ENCODE measurements at regions not wholly inside any gene's neighbourhood (a gene's known extent, or its start where the extent isn't known, plus 50 kb on each side); places are given as distances from the start of the nearest gene placed in this dataset.

DNA sequence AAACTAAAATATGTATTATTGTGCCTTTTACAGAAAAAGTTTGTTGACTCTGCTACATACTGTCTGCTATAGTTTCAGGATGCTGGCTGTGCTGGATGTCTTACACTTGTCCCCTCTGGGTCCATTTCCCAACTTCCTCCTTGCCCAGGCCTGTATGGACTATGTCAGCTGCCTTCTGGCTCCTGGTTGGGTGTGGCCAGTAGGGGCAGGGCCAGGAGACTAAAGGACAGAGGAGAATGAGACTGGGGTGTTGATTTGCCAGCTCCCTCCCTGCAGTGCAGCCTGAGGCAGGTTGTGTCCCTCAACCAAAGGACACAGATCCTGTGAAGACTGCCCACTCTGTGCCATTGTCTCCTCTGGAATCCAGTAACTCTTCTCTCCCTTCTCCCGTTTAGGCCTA is 90.6 kb upstream of the UBE2E2 start:
- no peak for DNase-seq (ENCODE audit: low spot score)
- in situ Hi-C loops (cut with MboI; ENCODE audit: low sequenced_read_pairs, unreplicated experiment), result no loop called here
- TF ChIP-seq, protein P1, sequence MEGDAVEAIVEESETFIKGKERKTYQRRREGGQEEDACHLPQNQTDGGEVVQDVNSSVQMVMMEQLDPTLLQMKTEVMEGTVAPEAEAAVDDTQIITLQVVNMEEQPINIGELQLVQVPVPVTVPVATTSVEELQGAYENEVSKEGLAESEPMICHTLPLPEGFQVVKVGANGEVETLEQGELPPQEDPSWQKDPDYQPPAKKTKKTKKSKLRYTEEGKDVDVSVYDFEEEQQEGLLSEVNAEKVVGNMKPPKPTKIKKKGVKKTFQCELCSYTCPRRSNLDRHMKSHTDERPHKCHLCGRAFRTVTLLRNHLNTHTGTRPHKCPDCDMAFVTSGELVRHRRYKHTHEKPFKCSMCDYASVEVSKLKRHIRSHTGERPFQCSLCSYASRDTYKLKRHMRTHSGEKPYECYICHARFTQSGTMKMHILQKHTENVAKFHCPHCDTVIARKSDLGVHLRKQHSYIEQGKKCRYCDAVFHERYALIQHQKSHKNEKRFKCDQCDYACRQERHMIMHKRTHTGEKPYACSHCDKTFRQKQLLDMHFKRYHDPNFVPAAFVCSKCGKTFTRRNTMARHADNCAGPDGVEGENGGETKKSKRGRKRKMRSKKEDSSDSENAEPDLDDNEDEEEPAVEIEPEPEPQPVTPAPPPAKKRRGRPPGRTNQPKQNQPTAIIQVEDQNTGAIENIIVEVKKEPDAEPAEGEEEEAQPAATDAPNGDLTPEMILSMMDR (IDR thresholded peaks at IDR 0.05; ENCODE audit: borderline replicate concordance, control extremely low read depth, extremely low read depth, insufficient read depth, missing control alignments), result no peak

DNA sequence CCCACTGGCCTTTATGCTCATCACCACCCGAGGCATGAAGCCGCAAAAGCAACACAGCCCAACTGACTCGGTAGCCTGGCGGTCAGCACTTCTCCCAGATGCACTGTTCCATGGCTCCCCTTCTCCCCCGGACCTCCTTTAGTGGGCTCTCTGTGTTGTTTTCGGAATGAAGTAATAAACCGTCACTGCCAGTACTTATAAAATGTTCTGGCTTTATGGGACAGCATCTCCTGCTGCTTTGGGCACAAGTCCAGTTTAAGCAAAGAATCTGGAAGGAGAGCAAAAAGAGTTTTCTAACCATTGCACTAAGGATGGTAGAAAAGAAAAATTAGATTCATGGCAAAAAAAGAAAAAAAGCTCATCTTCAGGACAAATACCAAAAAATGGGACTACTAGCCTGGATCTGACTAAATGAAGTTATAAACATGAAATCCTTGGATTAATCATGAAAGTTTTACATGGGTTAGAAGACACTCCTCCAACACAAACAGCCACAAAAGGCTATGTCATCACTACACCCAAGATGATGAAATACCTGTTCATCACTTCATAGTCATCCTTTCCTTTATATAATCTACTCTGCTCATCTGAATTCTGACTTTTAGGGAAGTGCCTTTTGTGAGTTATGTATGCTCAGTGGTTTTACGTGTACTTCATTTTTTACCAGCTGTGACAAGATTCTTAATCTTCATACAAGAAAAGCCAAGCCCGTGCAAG is 89.5 kb upstream of the UBE2E2 start:
- no peak for DNase-seq (ENCODE audit: low spot score)
- in situ Hi-C loops (cut with MboI; ENCODE audit: low sequenced_read_pairs, unreplicated experiment), result no loop called here
- TF ChIP-seq, protein P1 (IDR thresholded peaks at IDR 0.05; ENCODE audit: borderline replicate concordance, control extremely low read depth, extremely low read depth, insufficient read depth, missing control alignments), result no peak

DNA sequence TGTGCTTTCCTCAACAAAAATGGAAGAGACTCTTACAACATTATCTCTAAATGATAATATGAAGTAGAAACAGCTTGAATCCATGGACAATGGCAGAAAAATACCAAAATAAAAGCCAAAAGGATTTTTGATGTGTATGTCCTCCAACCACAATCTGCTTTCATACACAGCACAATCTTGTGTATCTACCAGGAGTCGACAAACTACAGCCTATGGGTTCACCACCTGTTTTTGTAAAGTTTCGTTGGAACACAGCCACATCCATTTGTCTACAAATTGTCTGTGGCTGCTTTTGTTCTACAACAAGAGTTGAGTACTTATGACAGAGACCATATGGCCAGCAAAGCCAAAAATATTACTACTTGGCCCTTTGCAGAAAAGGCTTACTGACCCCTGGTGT is 88.7 kb upstream of the UBE2E2 start:
- no peak for DNase-seq (ENCODE audit: low spot score)
- TF ChIP-seq, protein P1 (IDR thresholded peaks at IDR 0.05; ENCODE audit: borderline replicate concordance, control extremely low read depth, extremely low read depth, insufficient read depth, missing control alignments), result no peak
- in situ Hi-C loops (cut with MboI; ENCODE audit: low sequenced_read_pairs, unreplicated experiment), result no loop called here

DNA sequence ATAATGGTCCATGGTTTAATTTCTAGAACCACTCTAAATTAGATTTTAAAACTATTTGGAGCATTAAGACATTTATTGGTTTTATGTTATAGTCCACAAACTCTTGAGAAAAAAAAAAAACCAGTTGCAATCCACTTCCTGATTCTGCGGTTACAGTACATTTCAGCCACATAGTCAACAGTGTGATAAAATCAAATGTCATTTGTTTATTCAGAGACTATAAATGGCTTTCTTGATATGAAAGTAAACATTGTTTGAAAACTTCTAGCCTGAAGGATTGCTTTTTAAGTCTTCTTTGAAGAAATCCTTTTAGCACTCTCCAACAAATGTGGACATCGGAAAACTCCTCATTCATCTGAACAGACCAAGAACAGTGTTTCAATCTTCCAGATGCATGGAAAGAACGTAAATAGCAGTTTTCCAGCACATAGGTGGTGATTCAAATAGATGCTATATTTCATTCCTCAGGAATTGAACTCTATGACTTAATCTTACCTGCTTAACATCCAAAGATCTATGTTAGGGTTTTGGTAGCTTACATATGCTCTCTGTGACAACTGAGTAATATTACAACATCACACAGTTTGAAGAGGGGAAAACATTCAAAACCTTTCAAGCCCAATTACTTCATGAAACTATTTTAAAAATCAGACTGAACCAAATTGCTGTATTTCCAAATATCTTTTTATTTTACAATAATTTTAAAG is 87.8 kb upstream of the UBE2E2 start:
- in situ Hi-C loops (cut with MboI; ENCODE audit: low sequenced_read_pairs, unreplicated experiment), result no loop called here
- DNase-seq (ENCODE audit: low spot score), result no peak
- TF ChIP-seq, protein P1 (IDR thresholded peaks at IDR 0.05; ENCODE audit: borderline replicate concordance, control extremely low read depth, extremely low read depth, insufficient read depth, missing control alignments), result no peak

DNA sequence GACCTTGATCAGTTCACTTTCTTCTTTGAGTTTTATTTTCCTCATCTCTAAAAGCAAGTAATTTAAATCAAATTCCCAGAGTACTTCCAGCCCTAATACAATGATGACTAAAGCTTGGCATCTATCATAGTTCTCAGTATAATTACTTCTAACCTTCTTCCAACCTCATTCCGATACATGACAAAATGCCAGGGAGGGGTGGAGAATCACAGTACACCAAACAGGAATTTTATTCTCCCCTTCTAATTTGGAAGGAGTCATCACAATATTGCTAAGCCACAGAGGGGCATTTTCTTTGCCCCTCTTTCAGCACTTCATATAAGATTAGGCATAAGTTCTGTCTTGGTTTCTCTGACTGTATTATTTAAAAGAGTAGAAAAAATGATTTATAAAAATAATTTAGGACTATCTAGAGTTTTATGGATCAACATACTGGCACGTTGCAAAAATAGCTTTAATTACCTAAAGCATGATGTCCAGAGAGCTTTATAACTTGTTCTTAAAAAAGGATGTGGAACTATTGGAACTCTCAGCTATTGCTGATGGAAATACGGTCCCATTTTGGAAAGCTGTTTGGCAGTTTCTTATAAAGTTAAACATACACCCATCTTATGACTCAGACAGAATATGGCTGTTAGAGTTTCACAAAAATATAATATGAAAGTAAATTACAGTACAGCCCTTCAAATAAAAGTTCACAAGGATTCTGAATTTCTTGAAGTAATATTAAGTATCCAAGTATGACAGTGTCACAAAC is 86.9 kb upstream of the UBE2E2 start:
- no peak for DNase-seq (ENCODE audit: low spot score)
- TF ChIP-seq, protein P1 (IDR thresholded peaks at IDR 0.05; ENCODE audit: borderline replicate concordance, control extremely low read depth, extremely low read depth, insufficient read depth, missing control alignments), result no peak
- in situ Hi-C loops (cut with MboI; ENCODE audit: low sequenced_read_pairs, unreplicated experiment), result no loop called here

DNA sequence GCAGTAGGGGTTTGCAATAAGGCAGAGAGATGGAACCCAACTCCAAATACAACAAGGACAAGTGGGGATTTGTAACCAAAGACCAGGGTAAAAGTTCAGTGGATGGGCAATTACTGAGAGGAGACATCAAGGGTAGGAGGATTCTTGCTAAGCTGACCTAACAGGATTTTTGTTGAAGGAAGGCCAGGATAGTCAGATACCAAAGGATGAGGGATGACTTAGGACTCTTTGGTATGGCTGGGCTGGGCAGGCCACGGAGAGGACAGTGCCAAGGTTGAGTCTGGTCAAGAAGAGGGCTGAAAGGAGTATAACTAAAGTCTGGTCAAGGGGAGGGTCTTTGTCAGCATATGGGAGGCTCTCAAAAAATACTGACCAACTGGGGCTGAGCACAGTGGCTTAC is 85.3 kb upstream of the UBE2E2 start:
- DNase-seq (ENCODE audit: low spot score), result no peak
- TF ChIP-seq, protein P1 (IDR thresholded peaks at IDR 0.05; ENCODE audit: borderline replicate concordance, control extremely low read depth, extremely low read depth, insufficient read depth, missing control alignments), result no peak
- in situ Hi-C loops (cut with MboI; ENCODE audit: low sequenced_read_pairs, unreplicated experiment), result no loop called here

All from GM13976 (cell line).